GM19023 (cell line): ENCODE measurements at regions not wholly inside any gene's neighbourhood (a gene's known extent, or its start where the extent isn't known, plus 50 kb on each side); places are given as distances from the start of the nearest gene placed in this dataset.
"Not testable (repeated sequence)": the region's sequence is repeated elsewhere in the genome, so short reads cannot be mapped to it uniquely, and the experiment has no call there.

ENCODE experiments used
- ATAC-seq: cut with Tn5 transposase; IDR thresholded peaks from one replicate; pipeline ENCODE4 v1.9.1; 2021; ENCODE audit warnings: mild to moderate bottlenecking, moderate library complexity; ENCODE audit not compliant: unreplicated experiment

DNA sequence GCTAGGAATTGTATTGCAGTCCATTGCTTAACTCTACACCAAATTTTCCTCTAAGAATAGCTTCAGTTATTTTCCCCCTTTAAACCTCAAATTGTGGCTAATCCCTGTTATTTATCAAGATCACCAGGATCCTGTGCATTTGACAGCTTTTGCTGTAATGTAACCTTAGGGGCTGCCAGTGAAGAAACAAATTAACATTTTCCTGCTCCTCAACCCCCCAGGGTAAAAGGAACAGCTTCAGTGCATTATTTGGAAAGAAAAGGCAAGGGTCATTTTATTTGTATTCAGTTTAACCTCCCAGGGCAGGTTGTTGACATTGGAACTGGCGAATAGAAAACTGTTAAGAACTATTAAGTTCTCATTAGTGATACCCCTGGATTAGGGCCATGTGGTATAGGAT is 57.0 kb downstream of the PCDH20 start:
- no peak for ATAC-seq

DNA sequence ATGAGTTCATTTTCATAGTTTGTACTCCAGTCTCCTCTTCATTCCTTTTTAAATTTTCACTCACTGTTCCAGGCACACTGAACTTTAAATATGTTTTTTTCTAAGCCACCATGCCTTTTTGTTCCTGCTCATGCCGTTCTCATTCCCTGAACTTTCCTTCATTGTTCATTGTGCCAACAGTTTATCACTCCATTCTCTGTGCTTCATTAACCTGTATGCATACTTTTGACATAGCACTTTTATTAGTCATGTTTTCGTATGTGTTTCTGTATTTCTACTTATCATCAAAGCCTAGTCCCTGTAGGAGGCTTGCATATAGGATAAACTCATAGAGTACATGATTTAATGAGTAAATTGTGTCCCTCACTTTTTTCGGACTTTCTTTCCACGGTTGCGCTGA is 65.3 kb downstream of the PCDH20 start:
- ATAC-seq, result no peak

DNA sequence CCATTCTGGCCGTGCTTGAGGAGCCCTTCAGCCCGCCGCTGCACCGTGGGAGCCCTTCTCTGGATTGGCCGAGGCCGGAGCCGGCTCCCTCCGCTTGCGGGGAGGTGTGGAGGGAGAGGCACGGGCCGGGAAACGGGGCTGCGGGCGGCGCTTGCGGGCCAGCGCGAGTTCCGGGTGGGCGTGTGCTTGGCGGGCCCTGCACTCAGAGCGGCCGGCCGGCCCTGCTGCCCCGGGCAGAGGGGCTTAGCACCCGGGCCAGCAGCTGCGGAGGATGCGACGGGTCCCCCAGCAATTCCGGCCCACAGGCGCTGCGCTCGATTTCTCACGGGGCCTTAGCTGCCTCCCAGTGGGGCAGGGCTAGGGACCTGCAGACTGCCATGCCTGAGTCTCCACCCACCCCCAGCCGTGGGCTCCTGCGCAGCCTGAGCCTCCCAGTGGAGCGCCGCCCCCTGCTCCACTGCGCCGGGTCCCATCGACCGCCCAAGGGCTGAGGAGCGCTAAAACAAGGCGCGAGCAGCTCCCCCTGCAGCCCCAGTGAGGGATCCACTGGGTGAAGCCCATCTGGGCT is 76.5 kb downstream of the PCDH20 start:
- ATAC-seq, result no peak

DNA sequence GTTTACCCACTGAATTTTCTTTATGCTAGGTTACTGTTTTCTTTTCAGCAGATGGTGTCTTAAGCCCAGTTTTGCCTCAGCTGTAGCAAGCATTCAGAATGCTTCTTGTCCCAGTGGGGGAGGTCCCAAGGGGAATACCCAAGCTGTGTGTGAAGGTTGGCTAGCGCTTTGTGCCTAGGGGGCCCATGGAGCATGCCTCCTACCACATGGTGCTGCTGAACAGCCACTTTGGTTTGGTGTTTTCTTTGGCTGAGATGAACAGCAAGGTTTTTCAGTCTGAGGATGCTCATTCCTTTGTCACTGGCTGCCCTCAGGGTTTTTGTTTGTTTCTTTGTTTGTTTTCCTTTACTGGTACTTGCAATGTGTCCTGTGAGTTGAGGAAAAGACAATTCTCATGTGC is 99.0 kb downstream of the PCDH20 start:
- no peak for ATAC-seq

DNA sequence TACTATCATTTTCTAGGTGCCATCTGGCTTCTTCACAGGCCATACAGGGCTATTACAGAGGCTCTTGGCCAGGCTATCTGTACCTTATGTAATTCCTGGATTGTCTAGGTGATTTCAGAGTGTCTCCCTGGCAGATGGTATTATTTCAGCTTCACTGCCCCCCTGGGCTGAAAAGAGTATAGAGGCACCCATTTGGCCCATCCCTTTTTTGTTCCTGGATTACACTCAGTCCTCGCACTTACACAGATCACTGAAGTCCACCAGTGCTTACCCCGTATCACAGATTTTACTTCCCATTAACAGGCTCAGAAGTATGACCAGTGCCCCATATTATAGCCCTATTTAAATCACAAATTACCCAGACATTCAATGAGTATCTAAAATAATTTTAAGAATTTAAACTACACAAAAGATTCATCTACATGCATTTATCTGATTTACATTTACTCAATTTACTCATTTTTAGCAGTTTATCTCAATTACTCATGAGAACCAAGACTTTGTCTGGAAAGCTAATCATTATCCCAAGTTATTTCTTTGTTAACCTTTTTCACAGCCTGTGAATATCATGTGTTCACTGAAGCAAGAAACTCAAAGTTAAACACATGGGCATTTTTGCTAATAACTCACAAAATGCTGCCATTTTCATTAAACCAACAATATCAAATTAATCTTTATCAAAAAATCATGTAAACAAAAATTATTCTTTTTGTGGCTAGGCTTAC is 121.0 kb downstream of the PCDH20 start:
- ATAC-seq, result no peak

DNA sequence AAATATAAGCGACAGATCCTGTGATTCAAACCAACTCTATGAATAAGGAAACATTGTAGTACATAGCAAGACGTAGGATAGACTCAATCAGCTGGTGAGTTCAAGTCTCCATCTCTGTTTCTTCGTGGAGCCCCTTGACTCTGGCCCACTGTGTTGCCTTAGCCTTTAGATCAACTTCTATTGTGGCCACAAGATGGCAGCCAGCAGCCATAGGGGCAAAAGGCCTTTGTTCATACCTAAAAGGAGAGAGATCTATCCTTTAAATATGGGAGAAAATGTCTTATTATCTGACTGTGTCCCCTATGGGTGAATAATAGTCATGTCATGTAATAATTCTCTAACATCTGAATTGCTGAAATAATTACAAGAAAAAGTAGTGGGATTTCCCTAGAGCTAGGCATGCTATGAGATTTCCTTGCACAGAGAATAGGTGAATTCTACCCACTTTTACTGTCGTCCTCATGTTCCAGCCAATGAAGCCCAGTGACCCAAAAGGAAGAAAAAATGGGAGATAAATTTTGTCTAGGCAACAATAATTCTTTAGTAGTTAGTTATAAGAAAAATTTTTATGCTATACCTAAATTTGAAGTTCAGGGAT is 129.4 kb downstream of the PCDH20 start:
- no peak for ATAC-seq

DNA sequence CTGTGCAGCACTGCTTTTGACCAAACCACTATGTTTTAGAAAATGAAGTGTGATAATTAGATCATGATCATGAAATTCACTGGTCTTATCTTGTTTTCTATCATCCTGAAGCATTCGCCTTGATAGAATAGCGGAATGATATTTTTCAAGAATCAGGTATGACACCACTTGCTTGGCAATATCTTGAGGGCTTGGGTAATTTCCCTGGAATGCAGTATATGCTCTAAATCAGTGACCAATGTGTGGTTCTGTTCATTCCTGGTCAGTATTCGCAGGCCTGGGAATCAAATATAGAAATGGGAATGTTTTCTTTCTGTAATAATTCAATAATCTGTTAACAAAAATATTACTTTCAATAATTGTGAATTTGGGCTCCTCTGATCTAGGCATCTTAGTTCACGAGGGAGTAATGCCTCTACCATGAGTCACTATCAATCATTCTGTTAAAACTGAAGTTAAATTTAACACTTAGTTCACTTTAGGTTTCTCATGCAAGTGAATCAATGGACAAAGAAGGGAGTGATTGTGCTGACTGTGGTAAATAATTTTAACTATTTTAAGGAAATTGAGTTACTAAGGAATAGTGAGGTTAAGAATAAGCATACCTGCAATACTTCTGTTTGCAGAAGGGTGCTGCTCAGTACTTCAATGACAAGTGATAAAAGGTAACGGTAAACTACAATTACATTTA is 137.9 kb downstream of the PCDH20 start:
- no peak for ATAC-seq

DNA sequence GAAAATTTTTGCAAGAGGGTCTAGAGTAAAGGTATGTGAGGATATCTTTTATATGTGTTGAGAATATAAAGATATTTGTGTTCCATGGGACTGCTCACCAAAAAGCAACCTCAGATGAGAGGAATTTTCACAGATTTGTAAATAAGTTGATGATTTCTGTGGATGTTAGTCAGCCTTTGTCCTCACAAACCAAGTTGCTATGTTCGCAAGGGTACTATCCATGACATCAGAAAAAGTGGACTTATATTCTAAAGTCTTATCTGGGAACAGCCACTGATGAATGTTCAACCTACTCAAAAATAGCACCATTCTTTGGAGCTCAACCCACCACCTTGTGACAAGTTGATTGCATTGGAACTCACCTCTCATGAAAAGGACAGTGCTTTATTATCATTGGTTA is 138.6 kb downstream of the PCDH20 start:
- ATAC-seq, result no peak

DNA sequence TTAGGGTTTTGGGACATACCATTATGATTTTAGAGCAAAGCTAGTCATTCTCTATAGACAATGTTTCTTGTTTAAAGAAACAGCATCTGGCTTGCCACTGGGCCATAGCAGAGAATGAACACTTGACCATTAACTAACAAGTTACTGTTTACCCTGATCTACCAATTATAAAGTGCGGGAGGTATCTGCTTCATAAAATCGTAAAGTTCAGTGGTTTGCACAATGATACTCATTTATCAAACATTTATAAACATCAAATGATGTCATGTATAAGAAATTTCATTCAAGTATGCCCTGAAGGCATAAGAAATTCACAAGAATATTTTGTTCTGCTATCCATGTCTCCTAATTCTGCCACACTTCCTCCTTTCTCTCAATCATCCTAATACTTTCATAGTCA is 139.2 kb downstream of the PCDH20 start:
- no peak for ATAC-seq

DNA sequence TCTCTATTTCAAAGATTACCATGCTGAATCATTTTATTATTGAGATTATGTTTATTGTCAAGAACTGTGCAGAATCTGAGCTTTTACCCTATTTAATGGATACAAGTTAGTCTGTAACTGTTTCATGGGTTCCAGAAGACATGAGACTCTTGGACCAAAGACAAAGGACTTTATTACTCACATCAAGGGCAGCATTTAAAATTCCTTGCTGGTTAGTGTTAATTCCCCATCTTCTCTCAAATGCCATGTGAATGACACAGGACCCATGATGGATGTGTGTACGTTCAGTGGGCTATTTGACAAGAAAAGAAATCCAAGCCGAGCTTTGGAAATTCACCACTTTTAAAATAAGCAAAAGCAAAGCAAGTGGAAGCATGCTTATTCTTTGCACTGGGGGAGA is 139.9 kb downstream of the PCDH20 start:
- no peak for ATAC-seq

DNA sequence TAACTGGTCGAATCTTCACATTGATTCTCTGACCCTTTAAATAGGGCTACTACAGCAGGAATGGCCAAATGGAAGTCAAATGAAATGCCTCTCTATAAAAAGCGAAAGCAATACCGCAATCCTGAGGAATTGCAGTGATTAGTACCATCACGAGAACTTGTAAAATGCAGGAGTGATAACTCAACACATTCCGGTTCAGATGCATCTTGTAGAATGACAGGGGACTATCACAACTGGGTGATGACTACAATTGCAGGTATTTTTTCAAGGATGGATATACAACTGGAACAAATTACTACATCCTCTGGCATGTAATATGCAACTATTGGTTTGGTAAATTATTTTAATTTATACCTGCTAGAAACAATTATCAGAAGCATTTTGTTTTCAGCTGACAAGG is 140.4 kb downstream of the PCDH20 start:
- ATAC-seq, result no peak

DNA sequence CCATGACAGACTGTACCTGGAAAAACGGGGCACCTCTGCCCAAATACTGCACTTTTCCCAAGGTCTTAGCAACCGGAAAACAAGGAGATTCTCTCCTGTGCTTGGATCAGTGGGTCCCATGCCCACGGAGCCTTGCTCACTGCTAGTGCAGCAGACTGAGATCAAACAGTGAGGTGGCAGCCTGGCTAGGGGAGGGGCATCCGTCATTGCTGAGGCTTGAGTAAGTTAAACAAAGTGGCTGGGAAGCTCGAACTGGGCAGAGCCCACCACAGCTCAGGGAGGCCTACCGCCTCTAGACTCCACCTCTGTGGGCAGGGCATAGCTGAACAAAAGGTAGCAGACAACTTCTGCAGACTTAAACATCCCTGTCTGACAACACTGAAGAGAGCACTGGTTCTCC is 148.8 kb downstream of the PCDH20 start:
- ATAC-seq, result not testable (repeated sequence)

DNA sequence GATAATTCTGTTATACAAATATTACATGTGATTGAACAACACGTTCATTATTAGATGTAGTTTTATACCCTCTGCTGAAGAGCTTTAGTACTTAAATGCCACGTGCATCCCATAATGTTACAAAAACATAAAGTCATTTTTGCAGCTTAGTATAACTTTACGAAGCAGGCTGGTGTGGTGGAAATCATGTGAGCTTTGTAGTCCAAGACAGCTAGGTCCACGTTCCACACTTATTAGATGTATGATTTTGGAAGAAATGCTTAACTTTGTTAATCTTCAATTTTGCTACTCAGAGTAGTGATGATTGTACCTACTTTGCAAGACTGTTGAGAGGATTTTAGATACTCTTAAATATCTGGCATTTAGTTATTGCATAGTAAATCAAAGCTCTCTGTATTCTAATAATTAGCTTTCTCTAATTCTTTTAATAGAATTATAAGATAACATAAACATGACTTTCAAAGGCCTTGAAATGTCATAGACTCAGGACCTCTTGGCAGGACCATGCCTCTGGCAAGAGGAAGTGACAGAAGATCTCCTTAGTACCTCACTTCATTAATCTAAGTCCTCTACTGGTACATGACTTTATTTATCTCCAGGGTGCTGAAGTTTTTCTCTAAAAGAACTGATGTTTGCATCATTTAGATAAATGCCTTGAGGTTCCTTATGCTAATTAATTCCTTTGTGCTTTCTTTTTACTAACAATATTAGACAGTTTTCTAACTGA is 153.7 kb downstream of the PCDH20 start:
- no peak for ATAC-seq

DNA sequence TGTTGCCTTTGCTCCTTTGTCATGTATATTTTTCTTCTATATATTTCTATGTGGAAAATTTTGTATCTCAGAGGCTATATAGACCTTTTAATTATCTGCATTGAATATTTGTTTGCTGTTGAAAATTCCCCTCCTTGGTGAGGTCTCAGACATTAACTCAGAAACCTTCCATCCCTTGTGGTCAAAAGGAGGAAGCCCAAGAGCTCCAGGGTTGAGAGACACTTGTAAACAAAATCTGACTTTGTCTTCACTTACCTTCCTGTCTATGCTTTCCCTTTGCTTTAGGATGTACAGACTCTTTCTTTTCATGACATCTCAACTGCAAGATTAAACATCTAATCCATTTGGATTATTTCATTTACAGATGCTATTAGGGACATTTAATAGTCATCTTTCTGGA is 157.5 kb downstream of the PCDH20 start:
- no peak for ATAC-seq

DNA sequence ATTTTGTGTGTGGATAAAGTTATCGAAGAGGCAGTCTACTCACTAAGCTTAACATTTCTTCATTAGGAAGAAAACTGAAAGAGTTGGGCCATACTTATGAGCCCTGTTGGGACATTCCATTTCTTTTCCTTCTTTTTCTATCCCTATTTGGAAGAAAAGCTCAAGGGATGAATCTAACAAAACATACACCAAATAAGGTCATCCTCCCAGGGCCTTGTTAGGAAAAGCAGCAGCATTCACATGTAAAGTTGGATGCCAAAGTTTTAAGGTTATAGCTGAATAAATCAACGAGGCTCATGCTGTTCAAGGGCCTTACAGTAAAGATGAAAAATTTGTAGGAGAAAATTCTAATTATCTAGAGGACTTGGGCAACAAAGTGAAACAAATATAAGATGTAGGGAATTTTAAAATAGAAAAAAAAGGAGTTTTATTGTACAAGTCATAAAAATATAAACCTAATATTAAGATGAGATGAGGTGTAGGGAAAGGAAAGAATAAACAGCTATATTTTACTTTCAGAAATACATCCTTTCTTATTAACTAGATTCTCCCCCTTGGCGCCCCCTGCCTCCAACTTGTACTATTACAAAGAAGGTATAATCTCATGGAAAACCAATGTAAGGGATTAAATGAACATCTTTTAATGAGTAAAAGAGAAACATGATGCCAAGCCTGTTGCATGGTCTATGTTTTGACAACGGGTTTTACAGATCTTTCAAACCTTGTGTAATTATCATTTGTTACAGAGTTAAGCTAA is 160.4 kb downstream of the PCDH20 start:
- ATAC-seq, result no peak

DNA sequence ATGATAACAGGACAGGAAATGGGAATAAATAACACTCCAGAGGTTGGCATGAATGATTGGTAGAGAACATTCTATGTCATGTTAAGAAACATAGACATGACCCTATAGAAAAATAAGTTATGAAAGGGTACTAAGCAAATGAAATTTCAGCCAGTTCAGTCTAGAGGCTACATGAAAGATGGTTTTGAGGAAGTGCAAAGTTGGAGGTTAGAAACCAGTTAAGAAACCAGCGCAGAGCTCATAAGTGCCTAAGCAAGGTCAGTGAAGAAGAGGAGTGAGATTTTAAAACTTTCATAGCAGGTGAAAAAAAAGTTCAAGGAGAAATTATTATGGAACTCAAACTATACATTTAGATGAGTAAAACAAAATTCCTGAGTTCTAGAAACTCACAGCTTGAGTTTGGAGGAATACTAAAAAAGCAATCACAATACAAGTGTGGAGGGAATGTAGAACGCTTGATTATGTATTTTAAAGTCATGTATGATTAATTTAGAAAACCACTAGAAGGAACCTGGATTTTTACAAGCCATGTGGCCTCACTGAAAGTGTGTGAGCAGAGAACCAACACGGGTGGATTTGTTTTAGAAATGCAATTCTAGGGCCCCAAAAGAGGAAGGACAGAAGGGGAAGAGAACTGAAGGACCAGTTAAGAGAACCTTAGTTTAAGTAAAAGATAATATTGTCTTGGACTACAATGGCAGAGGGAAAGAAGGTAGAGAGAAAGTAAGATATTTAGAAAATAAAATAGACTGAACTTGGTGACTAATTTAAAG is 162.4 kb downstream of the PCDH20 start:
- ATAC-seq, result peak; percentile 69

DNA sequence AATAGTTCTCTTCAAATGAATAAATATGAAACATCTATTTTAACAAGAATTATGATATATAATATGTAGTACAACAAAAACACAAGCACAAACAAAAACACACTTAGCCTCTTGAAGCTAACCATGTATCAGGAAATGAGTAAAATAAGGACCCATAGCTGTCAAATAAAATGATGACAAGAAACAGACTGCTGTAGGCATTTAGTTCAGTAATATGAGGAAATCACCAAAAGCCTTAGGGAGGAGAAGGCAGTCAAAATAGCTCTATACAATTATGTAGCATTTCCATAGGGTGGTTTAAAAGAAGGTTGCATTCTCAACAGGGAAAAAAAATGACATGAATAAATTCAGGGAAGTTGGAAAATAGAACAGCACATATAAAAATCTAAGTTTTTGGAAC is 163.4 kb downstream of the PCDH20 start:
- ATAC-seq, result no peak

DNA sequence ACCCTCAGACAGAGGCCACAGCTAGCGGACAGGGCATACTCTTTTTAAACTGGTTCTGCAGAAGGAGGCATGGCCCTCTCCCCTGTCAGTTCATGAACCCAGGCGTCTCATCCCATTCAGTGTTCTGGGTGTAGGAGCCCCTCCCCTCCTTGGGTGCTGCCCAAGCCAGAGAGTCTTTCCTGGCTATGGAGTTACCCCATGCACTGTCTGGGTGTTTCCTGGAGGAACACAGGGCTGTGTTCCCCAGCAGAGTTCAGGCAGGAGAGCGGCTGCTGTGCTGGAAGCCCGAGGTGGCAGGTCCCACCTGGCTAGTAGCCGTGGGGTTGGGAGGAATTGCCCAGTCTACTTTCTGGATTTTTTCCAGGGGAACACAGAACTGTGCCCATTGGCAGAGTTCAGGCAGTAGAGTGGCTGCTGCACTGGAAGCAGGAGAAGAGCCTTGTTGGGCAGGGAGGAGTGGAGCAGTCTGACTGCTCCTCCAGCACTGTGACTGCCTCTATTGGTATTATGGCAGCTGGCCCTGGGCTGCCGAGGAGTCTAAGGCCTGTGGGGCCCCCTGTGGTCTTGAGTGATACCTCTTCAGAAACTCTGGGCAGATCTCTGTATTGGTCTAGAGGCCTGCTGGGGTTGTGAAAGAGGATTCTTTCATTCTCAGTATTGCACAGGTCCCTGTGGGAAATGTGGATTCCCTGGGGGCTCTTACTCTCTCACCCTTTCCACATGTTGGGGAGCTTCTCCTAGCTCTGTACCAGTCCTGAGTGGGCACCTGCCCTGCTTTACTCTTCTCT is 168.3 kb downstream of the PCDH20 start:
- peak; percentile 95 for ATAC-seq

DNA sequence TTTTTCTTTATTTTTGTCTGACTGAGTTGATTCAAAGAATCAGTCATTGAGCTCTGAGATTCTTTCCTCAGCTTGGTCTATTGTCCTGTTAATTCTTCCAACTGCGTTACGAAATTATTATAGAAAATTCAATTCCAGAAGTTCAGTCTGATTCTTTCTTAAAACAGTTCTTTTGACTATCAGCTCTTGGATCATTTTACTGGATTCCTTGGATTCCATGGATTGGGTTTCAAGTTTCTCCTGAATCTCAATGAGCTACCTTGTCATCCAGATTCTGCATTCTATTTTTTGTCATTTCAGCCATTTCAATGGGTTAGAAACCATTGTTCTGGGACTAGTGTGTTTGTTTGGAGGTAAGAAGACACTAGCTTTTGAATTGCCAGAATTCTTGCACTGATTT is 169.3 kb downstream of the PCDH20 start:
- no peak for ATAC-seq
